IPS-18c (cell line): ENCODE measurements at regions not wholly inside any gene's neighbourhood (a gene's known extent, or its start where the extent isn't known, plus 50 kb on each side); places are given as distances from the start of the nearest gene placed in this dataset.
"Not testable (repeated sequence)": the region's sequence is repeated elsewhere in the genome, so short reads cannot be mapped to it uniquely, and the experiment has no call there.

Experiments used
- H3K4me3 ChIP-seq: 2 replicates; pipeline ENCODE4 v1.7.0; 2013; ENCODE audit warnings: low read depth, mild to moderate bottlenecking, low read length, moderate library complexity; ENCODE audit not compliant: insufficient read depth
- H3K9me3 ChIP-seq: one replicate; pipeline ENCODE4 v1.6.1; 2013; ENCODE audit warnings: mild to moderate bottlenecking, low read length, moderate library complexity; ENCODE audit not compliant: control insufficient read depth, insufficient read depth

DNA sequence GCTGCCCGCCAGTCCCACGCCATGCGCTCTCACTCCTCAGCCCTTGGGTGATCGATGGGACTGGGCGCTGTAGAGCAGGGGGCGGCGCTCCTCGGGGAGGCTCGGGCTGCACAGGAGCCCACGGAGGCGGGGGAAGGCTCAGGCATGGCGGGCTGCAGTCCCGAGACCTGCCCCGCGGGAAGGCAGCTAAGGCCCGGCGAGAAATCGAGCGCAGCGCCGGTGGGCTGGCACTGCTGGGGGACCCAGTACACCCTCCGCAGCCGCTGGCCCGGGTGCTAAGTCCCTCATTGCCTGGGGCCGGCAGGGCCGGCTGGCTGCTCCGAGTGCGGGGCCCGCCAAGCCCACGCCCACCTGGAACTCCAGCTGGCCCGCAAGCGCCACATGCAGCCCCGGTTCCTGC lies 102.2 kb upstream of the PDE10A start:
- H3K4me3 ChIP-seq, H3K9me3 ChIP-seq: not testable (repeated sequence)

DNA sequence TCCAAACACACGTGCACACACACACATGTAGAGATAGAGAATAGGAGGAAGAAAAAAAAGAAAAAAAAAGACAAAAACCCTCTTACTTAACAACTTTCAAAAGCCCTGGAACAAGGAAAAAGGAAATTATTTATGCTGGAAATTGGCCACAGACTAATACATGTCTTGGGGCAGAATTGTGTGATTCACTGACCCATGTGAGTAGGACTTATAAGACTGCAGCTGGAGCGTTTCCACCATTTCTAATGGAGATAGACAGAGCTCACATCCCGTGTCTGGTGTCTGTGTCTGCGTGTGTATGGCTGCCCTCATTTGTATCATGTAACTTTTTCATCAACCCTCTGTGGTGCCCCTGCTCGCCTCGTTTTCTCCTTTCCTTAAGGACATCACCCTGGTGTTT lies 99.8 kb upstream of the PDE10A start:
- H3K9me3 ChIP-seq: no peaks in the 10 kb centered on the region
- no peak overlapping the region for H3K4me3 ChIP-seq

DNA sequence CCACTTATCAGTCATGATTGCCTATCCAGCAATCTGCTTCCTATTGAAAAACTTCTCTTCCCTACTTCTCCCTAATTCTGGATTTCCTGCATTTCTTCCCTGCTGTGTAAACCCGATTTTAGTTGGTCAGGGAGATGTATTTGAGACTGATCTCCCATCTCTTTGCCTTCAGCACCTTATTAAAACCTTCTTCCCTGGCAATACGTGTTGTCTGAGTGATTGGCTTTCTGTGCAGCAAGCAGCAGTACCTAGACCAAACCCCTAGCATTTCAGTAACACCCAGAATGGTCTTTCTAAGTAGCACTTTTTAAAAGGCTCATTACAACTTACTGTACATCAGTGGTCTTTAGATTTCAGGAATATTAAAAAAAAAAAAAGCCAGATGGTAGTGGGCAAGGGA lies 99.1 kb upstream of the PDE10A start:
- H3K9me3 ChIP-seq: no peaks in the 10 kb centered on the region
- H3K4me3 ChIP-seq: no peak overlapping the region

DNA sequence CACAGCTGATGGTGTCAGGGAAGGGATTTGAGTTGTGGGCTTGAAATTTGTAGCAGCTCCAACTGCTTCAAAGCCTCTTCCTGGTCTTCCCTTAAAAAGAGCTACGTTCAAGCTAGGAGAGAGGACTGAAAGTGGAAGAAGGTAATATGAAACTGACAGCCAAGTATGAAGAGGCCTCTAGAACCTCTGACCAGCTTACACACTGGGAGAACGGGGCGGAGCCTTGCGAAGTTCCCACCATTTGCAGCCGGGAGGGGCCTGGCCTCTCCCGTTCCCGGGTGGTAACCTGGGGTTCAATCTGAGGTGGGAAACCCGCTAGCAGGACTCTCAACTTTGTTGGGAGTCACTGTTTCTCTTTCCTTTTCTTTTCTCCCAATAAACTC lies 97.8 kb upstream of the PDE10A start:
- no peaks in the 10 kb centered on the region for H3K9me3 ChIP-seq
- no peak overlapping the region for H3K4me3 ChIP-seq

DNA sequence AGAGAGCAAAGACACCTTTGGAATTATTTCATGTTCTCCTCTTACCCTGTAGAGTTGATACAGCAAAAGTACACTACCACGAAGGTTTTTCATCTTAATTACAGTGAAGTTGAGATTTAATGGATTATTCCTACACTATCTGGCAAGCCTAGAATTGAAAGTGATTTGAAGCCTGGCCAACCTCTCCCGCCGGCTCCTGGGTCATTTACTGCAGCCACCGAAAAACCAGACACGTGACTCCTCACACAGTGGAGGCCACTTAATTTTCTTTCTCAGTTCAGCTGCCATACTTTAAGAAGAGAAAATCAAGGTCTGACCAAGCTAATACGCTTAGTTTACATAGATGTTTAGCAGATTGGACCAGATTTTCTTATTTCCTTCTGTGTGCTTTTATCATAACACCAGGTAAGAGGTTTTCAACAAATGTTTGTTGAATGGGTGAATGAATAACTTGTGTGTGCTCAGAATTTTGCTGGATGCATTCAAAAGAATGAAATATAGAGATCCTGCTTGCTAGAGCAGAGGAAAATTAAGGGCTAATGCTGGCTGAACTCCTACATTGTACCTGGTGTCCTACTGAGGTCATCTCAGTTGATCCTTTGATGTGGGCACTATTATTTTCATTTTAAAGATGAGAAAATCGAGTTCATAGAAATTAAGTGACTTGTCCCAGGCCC lies 97.2 kb upstream of the PDE10A start:
- Histone ChIP-seq H3K4me3 (no peak overlapping the region), H3K9me3 (no peaks in the 10 kb centered on the region)

DNA sequence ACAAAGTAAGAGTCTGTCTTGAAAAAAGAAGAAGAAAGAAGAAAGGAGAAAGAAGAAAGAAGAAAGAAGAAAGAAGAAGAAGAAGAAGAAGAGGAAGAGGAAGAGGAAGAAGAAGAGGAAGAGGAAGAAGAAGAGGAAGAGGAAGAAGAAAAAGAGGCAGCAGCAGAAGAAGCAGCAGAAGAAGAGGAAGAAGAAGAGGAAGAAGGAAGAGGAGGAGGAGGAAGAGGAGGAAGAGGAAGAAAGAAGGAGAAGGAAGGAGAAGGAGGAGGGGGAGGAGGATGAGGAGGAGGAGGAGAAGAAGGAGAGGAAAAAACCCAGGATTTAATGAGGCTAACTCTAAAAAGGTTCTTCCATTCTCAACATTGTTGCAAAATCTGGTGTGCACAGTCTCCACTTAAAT lies 95.4 kb upstream of the PDE10A start:
- Histone ChIP-seq H3K9me3 (no peaks in the 10 kb centered on the region), H3K4me3 (no peak overlapping the region)

DNA sequence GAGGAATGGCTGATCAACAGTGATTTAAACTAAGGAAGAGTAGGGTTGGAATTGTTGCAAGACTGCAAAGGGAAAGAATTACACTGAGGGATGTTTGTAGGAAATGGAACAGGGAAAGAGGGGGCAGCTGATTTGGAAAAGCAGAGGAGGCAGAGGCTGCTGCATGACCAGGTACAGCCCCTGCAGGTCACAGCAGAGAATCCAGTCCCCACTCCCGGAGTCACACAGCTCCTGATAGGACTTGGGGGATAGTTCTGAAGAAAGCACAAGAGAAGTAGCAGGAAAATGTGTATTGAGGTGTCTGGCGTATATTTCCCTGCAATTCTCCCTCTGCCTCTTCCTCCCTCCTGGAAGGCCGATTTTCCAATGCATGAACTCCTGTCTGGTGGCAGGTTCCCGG lies 92.5 kb upstream of the PDE10A start:
- H3K9me3 ChIP-seq: peaks cover 2% of the 10 kb centered on the region
- H3K4me3 ChIP-seq: no peak overlapping the region

DNA sequence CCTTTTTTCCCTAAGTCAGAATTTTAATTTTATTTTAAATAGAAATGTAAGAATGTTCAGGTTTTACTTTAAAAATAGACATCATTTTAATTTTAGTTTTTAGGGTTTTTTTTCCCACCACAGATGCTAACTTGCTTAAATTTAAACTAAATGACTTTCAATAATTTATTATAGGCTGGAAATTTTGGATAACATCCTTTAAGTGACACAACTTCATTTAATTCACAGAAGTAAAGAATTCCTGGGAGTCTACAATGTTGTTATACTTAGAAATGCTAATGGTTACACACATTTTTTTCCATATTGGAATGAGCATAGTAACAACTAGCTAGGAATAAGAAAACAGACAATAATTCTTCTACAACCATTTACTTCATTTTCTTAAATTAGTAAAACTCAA lies 90.5 kb upstream of the PDE10A start:
- Histone ChIP-seq H3K9me3 (peaks cover 2% of the 10 kb centered on the region), H3K4me3 (no peak overlapping the region)

DNA sequence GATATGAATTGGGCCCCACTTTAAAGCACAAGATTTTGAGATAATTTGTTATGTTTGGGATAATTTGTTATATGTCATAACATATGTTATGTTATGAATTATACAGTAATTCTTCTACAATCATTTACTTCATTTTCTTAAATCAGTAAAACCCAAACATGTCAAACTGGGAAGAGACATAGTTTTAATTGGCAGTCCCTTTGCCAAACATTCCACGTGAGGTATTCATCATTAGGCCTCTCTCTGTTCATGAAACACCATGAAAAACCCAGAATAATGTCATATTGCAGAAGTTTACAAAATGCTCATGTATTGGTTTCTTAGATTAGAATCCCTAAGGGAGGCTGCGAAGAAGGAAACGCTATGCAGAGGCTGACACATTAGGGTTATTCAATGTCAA lies 89.4 kb upstream of the PDE10A start:
- H3K4me3 ChIP-seq: no peak overlapping the region
- peaks cover 2% of the 10 kb centered on the region for H3K9me3 ChIP-seq

DNA sequence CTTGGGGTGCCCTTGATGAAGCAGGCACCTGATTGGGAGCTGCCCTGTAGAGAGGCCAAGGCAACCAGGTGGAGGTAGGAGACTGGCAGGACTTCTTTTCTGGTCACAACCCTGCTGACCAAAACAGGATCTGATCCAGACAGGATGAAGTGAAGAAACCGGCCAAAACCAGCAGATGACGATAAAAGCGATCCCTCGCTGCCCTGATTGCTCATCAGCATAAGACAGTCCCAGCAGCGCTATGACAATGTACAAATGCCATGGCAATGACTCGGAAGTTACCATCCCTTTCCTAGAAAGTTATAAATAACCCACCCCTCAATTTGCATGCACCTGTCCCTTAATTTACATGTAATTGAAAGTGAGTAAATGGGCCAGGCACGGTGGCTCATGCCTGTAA lies 88.4 kb upstream of the PDE10A start:
- H3K9me3 ChIP-seq: peaks cover 2% of the 10 kb centered on the region
- no peak overlapping the region for H3K4me3 ChIP-seq

DNA sequence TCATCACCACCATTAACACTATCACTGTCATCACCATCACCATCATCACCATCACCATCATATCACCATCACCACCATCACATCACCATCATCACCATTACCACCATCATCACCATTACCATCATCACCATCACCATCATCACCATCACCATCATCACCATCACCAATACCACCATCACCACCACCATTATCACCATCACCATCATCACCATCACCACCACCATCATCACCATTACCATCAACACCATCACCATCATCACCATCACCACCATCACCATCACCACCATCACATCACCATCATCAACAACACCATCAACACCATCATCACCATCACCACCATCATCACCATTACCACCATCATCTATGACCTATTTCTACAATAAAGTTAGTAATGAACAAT lies 86.1 kb upstream of the PDE10A start:
- H3K9me3 ChIP-seq: peaks cover 2% of the 10 kb centered on the region
- no peak overlapping the region for H3K4me3 ChIP-seq

DNA sequence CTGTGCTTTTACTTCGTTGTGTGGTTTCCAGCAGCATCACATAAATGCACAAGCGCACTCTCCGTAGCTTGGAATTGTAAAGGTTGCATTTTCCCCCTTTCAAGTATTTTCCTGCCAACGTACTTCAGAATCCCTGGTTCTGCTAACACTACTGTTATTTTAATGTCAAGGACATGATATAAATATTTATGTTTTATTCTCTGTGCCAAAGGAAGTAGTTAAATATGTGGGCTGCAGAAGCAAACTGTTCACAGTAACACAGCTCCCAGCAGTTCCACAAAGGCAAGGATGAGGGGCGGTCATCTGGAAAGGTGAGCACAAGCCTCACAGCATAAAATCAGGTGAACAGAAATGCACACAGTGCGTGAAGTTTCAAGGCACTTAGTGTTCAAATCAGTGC lies 85.3 kb upstream of the PDE10A start:
- Histone ChIP-seq H3K9me3 (peaks cover 2% of the 10 kb centered on the region), H3K4me3 (no peak overlapping the region)

DNA sequence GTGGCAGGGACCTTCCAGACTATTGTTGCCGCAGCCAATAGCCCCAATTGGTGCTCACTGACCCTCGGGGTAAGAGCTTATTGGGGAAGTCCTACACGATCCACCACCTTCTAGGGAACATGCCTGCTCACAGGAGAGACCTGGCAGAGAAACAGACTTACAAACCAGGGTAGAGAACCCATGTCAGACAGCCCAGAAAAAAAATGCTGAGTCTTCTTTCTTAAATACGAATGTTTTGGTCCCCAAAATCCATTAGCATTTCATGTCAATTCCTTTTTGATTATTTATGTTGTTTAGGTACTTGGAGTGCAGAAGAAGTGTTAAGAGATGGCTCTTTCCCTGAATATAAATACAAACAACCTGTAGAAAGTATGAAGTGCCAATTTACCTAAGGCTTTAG lies 84.9 kb upstream of the PDE10A start:
- Histone ChIP-seq H3K4me3 (no peak overlapping the region), H3K9me3 (peaks cover 2% of the 10 kb centered on the region)

DNA sequence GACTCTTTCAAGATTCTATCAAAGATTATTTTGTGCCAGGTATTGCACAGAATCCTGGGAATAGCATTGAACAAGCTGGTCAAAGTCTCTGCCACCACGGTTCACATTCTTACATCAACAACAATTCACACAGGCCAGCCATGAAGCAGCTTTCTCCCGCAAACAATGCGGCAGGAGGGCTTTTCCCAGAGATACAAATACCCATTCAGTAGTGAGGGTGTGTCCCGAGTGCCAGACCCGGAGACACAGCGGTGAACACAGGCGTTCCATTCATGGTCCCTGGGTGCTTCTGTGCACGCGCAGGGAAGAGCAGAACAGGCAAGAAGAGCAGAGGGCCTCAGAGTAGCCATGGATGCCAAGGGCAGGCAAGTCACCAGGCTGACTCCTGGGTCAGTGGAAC lies 83.3 kb upstream of the PDE10A start:
- Histone ChIP-seq H3K4me3 (no peak overlapping the region), H3K9me3 (no peaks in the 10 kb centered on the region)

DNA sequence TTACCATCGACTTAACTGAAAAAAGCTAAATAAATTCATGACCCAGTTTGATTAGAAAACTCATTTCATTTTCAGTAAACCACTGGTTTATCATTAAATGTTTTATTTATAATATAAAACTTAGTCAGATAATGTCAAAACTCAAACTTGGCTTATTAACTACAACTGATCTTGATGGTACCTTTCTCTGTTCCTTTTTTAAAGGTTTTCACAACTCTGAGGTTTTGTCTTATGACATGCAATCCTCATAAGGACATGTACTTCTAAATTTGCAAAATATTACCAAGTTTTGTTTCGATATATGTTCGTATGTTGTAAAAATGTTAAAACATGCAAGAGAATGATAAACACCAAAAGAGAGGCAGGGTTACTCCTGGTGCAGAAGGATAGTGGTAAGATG lies 82.5 kb upstream of the PDE10A start:
- Histone ChIP-seq H3K9me3 (no peaks in the 10 kb centered on the region), H3K4me3 (no peak overlapping the region)

DNA sequence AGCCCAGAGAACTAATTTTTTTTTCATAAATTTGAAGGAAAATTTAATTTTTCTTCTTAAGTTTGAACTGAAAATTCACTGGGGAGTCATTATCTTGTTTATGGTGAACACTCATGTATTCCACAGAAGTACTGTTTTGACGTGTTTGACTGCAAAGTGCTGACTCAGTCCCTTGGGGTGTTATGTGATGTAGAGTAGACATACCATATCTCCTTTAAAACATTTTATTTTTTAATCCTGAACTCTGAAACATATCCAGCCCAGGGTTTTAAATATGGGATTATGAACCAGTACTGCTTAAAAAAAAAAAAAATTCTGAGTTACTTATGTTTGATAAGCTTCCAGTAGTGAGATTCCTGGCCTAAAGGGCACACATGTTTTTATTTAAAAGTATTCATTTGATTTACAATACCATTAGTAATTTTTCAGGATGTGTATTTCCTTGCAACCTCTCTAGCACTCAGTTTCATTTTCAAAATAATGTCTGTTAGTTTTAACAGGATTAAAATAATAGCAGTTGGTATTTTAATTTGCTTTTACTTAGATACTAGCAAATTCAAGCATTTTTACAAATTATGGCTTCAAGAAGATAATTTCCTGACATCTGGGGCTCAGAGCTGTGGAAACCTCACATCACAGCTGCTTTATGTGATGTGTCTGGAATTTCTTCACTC lies 81.7 kb upstream of the PDE10A start:
- H3K9me3 ChIP-seq: no peaks in the 10 kb centered on the region
- no peak overlapping the region for H3K4me3 ChIP-seq

DNA sequence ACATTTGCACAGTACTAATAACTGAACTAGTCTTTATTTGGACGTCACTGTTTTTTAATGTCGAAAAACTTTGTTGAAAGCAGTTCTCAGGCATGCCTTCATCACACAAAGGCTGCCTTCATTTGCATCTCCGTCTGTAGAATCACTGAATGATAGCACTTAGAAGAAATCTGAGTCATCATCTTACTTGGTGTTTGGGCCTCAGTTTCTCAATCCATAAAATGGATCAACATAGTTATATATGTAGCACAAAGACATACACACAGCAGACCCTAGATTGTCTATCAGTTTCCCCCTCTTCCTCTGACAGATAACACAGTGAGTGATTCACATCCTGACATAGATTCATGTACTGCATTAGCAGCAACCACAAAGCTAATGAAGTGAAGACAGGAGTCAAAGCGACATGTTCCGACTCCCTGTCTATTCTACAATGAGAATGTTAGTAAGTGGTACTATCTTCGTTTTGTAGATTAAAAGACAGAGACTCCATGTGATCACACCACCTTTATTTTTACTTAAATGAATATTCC lies 80.4 kb upstream of the PDE10A start:
- Histone ChIP-seq H3K4me3 (no peak overlapping the region), H3K9me3 (no peaks in the 10 kb centered on the region)

DNA sequence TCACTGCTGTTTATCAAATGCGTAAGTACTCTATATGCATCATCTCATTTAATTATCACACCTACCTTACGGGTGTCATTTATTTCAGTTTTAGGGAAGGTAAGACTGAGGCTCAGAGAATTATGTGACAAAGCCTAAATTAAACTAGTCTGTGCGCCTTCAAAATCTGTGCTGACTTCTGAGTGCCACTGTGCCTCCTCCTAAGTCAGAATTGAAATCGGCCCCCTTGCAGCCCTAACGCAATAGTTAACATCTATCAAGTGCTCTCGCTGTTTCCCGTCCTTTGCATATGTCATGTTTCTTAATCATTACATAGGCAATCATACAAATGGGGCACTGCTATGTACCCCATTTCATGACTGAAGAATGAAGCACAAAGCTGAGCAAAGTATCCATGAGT lies 79.0 kb upstream of the PDE10A start:
- H3K9me3 ChIP-seq: no peaks in the 10 kb centered on the region
- no peak overlapping the region for H3K4me3 ChIP-seq

DNA sequence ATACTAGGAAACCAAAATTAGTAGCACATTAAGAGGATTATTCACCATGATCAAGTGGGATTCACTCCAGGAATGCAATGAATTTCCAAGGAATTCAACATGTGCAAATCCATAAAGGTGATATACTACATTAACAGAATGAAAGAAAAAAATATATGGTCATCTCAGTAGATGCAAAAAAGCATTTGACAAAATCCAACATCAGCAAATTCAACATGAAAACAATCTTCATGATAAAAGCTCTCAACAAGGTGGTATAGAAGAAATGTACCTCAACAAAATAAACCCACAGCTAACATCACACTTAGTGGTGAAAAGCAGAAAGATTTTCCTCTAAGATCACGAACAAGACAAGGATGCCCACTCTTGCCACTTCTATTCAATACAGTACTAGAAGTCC lies 74.4 kb upstream of the PDE10A start:
- Histone ChIP-seq H3K4me3 (no peak overlapping the region), H3K9me3 (no peaks in the 10 kb centered on the region)
